Heart right ventricle (tissue), 16 donors: ENCODE measurements at regions not wholly inside any gene's neighbourhood (a gene's known extent, or its start where the extent isn't known, plus 50 kb on each side); places are given as distances from the start of the nearest gene placed in this dataset.

Source experiments
- ATAC-seq, 8 donors: fragments of 200-7000 bp; cut with Tn5 transposase; one replicate each; pipeline ENCODE4 v1.9.1; 2020; ENCODE audit warnings: mild to moderate bottlenecking in 8 of 8, moderate library complexity in 8 of 8, moderate number of reproducible peaks in 1 of 8
- DNase-seq, 2 donors: peaks; one replicate each; pipeline ENCODE4 v3.0.0-alpha.2; 2020
- H3K27ac ChIP-seq, 10 donors: fragments of 200-600 bp; sonication (generic) in 2 of 10; one replicate each; pipeline versions ENCODE4 v1.5.0 to v1.8.0; 2020 to 2022; ENCODE audit warnings: mild to moderate bottlenecking in 3 of 10
- H3K27me3 ChIP-seq, 7 donors: fragments of 200-600 bp; one replicate each; pipeline ENCODE4 v1.8.0; 2021 to 2022; ENCODE audit warnings: mild to moderate bottlenecking in 2 of 7
- H3K36me3 ChIP-seq, 9 donors: fragments of 200-600 bp; sonication (generic) in 1 of 9; one replicate each; pipeline versions ENCODE4 v1.5.0 to v1.8.0; 2020 to 2022; ENCODE audit warnings: mild to moderate bottlenecking in 2 of 9
- H3K4me1 ChIP-seq, 9 donors: fragments of 200-600 bp; sonication (generic) in 1 of 9; one replicate each; pipeline versions ENCODE4 v1.5.0 to v1.8.0; 2020 to 2022; ENCODE audit warnings: mild to moderate bottlenecking in 4 of 9
- H3K4me3 ChIP-seq, 10 donors: fragments of 200-600 bp; sonication (generic) in 2 of 10; one replicate each; pipeline versions ENCODE4 v1.5.0 to v1.8.0; 2020 to 2022; ENCODE audit warnings: mild to moderate bottlenecking in 7 of 10, moderate library complexity in 2 of 10
- H3K9me3 ChIP-seq, 11 donors: fragments of 200-600 bp in 10 of 11; sonication (generic) in 2 of 11; one replicate each; pipeline versions ENCODE4 v1.5.0 to v1.8.0; 2013 to 2022; ENCODE audit warnings: mild to moderate bottlenecking in 2 of 11, control low read depth in 1 of 11, moderate library complexity in 1 of 11
- CTCF ChIP-seq, 9 donors: fragments of 200-600 bp; sonication (generic) in 2 of 9; IDR thresholded peaks; one replicate each; pipeline versions ENCODE4 v1.5.0 to v1.8.0; 2021 to 2022; ENCODE audit warnings: antibody characterized with exemption in 9 of 9, mild to moderate bottlenecking in 5 of 9, moderate library complexity in 1 of 9
- WGBS, 2 donors: extraction: QIAGEN DNeasy Blood & Tissue Kit; methylation state at CpG; one replicate each; pipeline ENCODE4 v1.1.7; 2013; ENCODE audit warnings: inconsistent platforms in 1 of 2; 5-methylcytosine and 5-hydroxymethylcytosine counted together
- intact Hi-C, 10 donors: fragments of 100-400 bp; cut with DNase I; formaldehyde crosslinking; loops; one replicate each; pipeline versions ENCODE4 v1.11.1 to v1.14.2; 2022
- donor health status: Arrhythmogenic right ventricular cardiomyopathy.
- donor health status: ischemic (EF 13 %, LVEDD 7.1; RV severe dilation, severe dysfunction).
- donor health status: healthy with polysubstance abuse.
- donor health status: DM: no; HTN: yes; CAD: no.
- donor health status: DM: no; HTN: no; CAD: no.
- donor health status: ischemic (EF 25% LVEDD 6.9; RV normal size, moderate dysfunction).
- donor health status: ischemic (EF 25% LVEDD 5.7; RV mildly dilated, moderate dysfunction).
- donor health status: healthy.
- donor health status: DM: yes; HTN: yes; CAD: no.
- donor health status: Ischemic cardiomyopathy.
- donor health status: ischemic (EF 35%, LVEDD 5.7; RV mildly dilated, moderate dysfunction).
- donor health status: nonischemic (EF 11% LVEDD 7.7; RV severe dilation, severe dysfunction).
- donor health status: DM: yes; HTN: yes; CAD: no.
- donor health status: PGD.
- donor health status: ischemic (EF 29% LVEDD 5.4; RV normal size, mild dysfunction).
- donor health status: nonischemic (EF 23%, LVEDD 6.1; RV moderate dilation, normal function).

DNA sequence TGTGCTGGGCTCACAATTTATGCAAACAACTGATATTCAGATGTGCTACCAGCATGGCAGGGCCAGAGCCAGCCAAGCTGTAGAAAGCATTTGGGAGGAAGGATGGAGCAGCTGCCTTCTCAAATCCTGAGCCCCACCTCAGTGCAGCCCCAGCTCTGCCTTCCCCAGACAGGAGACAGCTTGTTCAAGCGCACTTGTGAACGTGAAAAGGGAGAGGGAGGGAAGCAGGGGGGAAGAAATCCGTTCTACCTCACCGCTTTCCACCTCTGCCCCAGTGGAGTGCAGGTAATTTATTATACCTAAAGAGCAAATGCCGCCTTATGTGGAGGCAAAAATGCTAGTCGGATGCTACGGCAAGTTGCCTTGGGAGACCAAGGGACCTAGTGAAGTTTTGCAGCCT, 66.0 kb upstream of the SLC14A2 start:
- Histone ChIP-seq H3K36me3 (no peaks in the 10 kb centered on the region), H3K4me3 (no peak overlapping the region), H3K27me3 (peaks cover 0 to 3% (median 0%) of the 10 kb centered on the region in 7 donors), H3K9me3 (no peaks in the 10 kb centered on the region), H3K4me1 (peaks cover 0 to 4% (median 0%) of the 10 kb centered on the region in 9 donors), H3K27ac (no peak overlapping the region)
- DNase-seq = no peak
- 89 to 91% methylated on average over 7 of the region's 7 CpGs for WGBS, 2 donors
- ATAC-seq = no peak
- intact Hi-C loops = no loop called here
- no peak for TF ChIP-seq CTCF (IDR thresholded peaks at IDR 0.05)

- Histone ChIP-seq H3K27ac (no peak overlapping the region), H3K36me3 (no peaks in the 10 kb centered on the region), H3K4me3 (no peak overlapping the region), H3K4me1 (peaks cover 0 to 6% (median 0%) of the 10 kb centered on the region in 9 donors), H3K9me3 (no peaks in the 10 kb centered on the region), H3K27me3 (peaks cover 0 to 3% (median 0%) of the 10 kb centered on the region in 7 donors)
- DNase-seq (no peak), ATAC-seq (peak in 4 of 8 donors; percentile 13 to 64 (median 30))
- TF ChIP-seq CTCF (IDR thresholded peaks at IDR 0.05) = no peak
- intact Hi-C loops = no loop called here
- WGBS, 2 donors = 75 to 85% methylated on average over 6 of the region's 6 CpGs
These were observed 64.0 kb upstream of the SLC14A2 start for GRCh38 chr18:45551142-45551815.

DNA sequence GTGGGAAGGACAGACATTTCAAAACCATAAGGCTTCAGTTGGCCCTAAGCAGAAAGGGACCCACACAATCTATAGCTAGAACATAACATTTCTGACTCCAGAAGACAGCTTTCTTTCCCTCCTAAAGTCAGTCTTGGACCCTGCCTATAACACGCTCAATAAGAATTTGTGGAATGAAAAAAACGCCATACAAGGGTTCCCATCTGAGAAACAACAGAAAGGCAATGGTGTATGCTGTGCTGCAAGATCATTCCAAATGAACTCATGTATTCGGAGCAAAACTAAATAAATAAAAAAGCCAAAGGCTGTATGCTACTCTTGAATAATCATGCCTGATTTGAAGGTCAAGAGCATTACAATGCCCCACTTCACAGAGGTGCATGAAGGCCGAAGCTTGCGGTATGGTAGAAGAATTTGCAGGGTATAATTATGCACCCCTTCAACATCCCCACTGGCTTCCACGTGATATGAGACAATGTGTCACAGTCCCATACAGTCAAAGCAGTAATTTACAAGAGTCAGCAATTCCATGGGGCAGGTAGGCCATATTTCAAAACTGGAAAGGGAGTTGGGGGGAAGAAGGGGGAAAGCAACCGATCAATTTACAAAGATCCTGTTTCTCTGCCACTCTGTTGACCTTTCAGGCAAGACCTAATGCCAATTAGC, 61.4 kb upstream of the SLC14A2 start:
- DNase-seq (no peak), ATAC-seq (peak in 1 of 8 donors; percentile 17)
- peaks cover 0 to 6% (median 0%) of the 10 kb centered on the region in 9 donors for H3K4me1 ChIP-seq
- no peak overlapping the region for H3K4me3 ChIP-seq
- H3K36me3 ChIP-seq = no peaks in the 10 kb centered on the region
- peaks cover 0 to 3% (median 0%) of the 10 kb centered on the region in 7 donors for H3K27me3 ChIP-seq
- WGBS, 2 donors = 84 to 87% methylated on average over 7 of the region's 7 CpGs
- H3K27ac ChIP-seq = no peak overlapping the region
- intact Hi-C loops = no loop called here
- no peaks in the 10 kb centered on the region for H3K9me3 ChIP-seq
- no peak for TF ChIP-seq CTCF (IDR thresholded peaks at IDR 0.05)

DNA sequence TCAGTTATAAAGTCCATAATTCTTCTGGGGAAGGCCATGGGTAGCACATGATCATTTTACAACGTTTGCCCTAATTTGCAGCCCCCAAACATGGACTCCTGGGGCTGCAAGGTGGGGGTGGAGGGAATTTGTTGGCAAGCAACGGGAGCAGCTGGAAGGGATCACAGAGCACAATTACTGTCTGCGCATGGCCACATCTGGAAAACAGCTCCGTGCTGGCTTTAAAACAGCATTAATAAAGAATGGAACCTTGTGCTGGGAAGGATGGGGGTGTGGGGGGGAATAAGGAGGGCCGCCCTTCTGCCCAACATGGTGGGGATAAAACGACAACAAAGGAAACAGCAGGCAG, 60.9 kb upstream of the SLC14A2 start:
- DNase-seq (peak; percentile 42), ATAC-seq (peak; percentile 37 to 76 (median 66))
- intact Hi-C loops = no loop called here
- no peaks in the 10 kb centered on the region for H3K36me3 ChIP-seq
- TF ChIP-seq CTCF (IDR thresholded peaks at IDR 0.05) = no peak
- peaks cover 0 to 6% (median 0%) of the 10 kb centered on the region in 9 donors for H3K4me1 ChIP-seq
- H3K27ac ChIP-seq = peak overlapping the region in 1 of 10 donors; percentile 35
- H3K4me3 ChIP-seq = no peak overlapping the region
- no peaks in the 10 kb centered on the region for H3K9me3 ChIP-seq
- peaks cover 0 to 1% (median 0%) of the 10 kb centered on the region in 7 donors for H3K27me3 ChIP-seq
- 41 to 53% methylated on average over 6 of the region's 6 CpGs for WGBS, 2 donors
